Left renal cortex interstitium (tissue), 4 donors: ENCODE measurements at regions not wholly inside any gene's neighbourhood (a gene's known extent, or its start where the extent isn't known, plus 50 kb on each side); places are given as distances from the start of the nearest gene placed in this dataset.

ENCODE experiments used
- DNase-seq, 4 donors: peaks; one replicate each; pipeline ENCODE4 v3.0.0-alpha.2; 2013; ENCODE audit warnings: low read depth in 4 of 4, low spot score in 2 of 4, missing footprints in 1 of 4

DNA sequence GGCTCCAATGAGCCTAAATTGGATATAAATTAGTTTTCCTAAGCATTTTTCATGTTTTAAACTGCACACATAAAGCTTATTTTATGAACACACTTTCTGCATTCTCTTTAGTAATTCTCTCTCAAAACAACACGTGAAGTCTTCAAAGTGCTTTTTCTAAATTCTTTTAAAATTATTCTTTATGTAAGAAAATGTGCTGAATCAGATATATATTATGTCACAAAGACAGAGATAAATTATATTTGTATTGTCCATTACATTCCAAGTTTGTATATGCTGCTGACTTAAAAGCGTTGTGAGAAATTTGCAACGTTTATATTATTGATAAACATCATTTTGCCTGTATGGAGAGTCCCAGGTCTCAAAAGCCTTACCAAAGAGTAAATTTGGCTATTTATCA, 465.2 kb downstream of the BCAT1 start:
- no peak for DNase-seq

DNA sequence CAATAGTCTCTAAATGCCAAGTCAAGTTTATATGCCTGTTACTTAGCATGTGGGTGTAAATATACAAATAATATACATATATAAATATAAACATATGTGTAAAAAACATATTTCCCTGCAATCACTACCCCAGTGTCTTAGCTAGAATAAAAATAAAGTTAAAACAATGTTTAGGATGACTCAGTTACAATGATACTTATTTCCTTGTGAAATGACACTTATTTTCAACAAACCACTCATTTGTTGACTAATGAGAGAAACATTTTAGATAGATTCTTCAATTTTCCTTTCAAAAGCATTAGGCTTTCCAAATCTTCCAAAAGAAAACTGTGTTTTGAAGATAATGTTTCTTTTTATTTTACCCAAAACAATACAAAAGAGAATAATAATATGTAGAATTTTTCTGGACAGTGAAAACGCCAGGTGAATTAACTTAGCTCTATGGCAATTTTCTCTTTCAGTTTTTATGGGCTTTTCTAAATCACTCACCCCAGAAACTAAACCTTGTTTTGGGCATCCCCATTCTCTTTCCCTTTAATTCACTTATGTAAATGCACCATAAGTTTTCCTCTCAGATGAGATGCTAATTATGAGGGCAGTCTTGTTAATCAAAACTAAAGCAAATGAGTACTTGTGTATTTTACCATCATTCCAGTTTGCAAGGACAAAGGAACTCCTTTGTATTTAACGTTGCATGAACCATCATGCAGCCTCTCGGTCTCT, 465.9 kb downstream of the BCAT1 start:
- no peak for DNase-seq

DNA sequence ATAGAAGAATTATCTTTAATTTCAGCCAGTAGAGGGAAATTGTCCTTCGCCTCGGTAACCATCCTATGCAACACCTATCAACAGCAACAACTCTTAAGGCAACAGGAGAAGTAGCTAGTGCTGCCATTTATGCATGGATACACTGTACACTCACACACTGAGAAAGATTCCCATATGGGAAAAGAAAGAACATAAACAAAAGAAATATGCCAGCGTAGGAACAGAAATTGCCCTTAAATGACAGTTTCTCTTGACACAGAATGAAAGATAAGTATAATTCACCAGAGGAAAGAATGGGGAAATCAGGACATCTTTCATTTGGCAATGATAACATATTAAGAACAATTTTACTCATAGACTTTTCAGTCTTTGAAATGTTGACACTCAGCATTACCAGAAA, 466.9 kb downstream of the BCAT1 start:
- DNase-seq = no peak

DNA sequence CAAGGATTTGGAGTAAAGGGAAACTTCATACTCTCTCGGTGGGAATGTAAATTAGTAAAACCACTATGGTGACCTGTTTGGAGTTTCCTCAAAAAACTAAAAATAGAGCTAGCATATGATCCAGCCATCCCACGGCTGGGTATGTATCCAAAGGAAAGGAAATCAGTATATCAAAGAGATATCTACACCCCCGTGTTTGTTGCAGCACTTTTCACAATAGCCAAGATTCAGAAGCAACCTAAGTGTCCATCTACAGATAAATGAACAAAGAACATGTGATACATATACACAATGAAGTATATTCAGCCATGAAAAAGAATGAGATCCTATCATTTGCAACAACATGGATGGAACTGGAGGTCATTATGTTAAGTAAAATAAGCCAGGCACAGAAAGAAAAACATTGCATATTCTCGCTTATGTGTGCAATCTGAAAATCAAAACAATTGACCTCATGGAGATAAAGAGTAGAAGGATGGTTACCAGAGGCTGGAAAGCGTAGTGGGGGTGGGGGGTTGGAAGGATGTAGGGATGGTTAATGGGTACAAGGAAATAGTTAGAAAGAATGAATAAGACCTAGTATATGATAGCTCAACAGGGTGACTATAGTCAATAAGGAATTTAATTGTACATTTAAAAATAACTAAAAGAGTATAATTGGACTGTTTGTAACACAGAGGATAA, 468.0 kb downstream of the BCAT1 start:
- no peak for DNase-seq

DNA sequence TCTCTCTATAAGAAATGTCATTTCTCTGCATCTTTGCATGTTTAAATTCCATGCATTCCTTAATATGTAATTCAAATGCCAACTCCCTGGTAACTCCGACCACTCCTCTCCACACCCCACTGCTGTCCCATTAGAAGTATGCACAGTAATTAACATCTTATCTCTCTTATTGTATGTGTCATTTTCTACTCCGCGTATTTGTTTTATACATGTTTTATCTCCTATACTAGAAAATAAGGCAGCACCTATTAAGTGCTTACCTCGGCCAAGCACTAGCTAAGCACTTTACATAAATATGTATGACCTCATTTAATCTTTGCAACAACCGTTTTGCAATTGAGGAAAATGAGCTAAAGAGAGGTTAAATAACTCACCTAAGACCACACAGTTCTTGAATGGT, 469.8 kb downstream of the BCAT1 start:
- DNase-seq = no peak

DNA sequence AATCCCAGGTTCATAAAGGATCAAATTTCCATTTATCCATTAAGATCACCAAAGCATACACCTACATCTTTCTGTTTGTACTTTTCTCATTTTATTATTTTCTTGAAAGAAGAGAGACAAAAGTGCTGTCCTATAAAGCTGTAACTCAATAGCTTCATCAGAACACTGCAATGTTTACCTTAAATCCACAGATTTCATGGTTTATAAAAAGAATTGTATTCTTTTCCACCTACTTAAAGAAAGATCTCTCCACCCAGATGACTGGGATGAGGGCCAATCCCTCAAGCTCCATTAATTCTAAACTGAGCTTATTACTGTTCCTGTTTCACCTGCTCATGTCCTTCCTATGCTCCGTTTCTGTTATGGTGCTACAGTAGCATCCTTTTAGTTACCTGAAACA, 470.6 kb downstream of the BCAT1 start:
- DNase-seq = no peak

DNA sequence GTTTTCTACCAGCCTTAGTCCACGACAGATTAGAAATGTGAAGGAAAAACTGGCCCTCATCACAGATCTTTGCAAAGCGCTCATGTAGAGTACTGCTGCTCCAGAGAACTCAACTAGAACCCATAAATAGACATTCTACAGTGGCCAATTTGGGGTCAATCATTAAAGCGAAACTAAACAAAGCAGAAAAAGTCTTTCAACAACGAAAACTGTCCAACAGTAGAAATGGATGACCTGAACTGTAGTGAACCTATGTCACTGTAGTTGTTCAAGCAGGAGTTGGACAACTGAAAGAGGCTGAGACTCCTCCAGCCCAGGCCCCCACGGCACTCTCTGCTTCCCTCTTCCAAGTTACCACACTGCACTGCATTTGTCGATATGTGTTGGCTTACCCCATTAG, 472.6 kb downstream of the BCAT1 start:
- DNase-seq = no peak

DNA sequence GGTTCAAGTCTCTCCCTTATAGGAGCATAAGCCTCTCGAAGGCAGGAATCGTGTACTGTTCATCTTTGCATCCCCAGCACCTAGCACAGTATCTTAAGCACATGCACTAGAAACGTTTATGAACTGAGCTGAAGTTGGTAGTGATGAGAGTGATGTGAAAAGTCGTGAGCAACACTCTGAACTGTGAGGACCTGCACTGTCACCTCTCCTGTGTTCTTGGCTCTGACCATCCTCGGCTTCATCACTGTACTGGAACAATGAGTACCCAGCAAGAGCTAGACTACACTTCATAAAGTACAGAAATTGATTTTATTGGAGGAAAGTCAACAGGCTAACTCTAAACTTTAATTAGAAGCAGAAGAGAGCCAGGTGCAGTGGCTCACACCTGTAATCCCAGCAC, 473.6 kb downstream of the BCAT1 start:
- no peak for DNase-seq

DNA sequence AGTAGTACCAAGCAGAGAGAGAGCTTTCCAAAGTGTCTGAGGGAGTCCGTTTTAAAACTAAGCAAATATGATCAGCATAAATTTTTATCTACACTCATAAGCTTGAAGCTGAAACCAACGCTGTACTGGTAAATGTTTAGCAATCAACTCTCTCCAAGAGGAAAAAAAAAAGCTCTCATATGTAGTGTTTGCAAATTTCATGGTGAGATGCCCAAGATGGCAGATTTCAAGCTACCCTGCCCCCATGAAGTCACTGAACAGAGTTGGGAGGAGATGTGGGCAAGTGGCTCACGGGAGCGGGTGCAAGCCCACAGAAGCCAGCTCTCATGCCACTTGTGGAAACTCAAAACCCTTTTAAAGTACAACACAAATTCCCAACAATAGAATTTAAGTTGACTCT, 475.8 kb downstream of the BCAT1 start:
- no peak for DNase-seq

DNA sequence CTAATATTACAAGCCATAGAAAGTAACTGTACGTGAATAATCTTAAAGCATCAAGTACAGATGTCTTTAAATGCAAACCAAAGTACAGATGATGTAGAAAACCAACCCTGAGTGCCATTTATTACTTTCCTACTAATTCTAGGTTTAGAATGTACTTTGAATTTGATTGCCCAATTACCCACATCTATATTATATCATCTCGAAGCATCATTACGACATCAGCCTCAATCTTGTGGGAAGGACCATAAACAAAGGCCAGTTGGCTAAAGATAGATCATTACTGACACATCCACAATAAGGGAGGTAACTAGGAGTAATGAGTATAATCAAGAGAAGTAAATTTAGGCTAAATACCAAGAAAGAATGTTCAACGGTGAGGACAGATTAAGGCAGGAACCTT, 478.9 kb downstream of the BCAT1 start:
- DNase-seq = no peak

DNA sequence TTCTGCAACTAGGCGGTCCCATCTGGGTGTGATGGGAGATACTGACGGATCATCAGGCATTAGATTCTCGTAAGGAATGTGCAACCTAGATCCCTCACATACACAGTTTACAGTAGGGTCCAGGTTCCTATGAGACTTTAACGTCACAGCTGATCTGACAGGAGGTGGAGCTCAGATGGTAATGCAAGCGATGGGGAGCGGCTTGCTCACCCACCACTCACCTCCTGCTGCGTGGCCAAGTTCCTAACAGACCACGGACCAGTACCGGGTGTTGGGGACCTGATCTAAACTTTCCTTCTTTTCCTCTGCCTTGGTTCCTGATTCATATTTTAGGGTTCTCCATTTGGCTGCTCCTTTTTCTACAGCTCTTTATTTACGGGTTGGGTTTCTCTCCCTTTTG, 479.8 kb downstream of the BCAT1 start:
- no peak for DNase-seq

DNA sequence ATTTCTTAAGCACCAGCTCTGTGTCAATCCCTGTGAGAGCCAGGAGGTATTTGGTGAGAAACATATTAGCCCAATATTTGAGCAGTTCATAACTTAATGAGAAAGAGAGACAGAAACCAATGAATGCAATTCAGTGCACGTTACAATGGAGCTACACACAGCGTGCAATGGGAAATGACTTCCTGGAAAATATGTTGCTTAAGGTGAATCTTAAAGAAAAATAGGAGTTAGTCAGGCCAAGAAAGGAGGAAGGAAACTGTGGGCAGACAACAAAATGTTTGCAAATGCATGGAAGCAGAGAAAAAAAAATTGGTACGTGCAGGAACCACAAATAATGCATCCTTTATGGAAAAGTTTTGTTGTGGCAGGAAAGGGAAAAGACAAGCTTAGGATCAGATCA, 481.7 kb downstream of the BCAT1 start:
- DNase-seq = no peak

DNA sequence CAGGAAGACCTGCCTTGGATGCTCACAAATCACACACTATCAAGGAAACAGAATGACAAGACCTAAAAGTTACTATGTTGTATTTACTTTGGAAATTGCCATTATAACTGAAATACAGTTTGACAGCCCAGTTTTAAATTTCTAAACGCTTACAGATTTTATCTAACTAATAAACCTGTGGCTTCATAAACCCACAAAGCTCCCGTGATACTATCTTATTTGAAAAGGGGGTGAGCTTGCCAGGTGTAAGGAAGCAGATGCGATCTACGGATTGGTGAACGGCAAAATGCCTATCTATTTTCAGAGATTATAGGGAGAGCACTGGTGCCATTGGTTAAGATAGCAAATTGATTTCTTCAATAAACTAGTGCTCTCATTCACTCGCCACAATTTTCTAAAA, 485.5 kb downstream of the BCAT1 start:
- no peak for DNase-seq

DNA sequence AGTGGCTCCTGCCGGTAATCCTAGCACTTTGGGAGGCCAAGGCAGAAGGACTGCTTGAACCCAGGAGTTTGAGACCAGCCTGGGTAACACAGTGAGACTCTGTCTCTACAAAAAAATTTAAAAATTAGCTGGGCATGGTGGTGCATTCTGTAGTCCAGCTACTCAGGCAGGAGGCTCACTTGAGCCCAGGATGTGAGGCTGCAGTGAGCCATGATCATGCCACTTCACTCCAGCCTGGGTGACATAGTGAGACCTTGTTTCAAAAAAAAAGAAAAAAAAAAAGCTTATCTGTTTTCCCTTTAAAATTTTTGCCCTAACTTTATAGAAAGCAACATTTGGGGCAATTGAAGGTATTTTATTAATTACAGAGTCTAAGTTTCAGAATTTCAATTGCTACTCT, 486.0 kb downstream of the BCAT1 start:
- no peak for DNase-seq

DNA sequence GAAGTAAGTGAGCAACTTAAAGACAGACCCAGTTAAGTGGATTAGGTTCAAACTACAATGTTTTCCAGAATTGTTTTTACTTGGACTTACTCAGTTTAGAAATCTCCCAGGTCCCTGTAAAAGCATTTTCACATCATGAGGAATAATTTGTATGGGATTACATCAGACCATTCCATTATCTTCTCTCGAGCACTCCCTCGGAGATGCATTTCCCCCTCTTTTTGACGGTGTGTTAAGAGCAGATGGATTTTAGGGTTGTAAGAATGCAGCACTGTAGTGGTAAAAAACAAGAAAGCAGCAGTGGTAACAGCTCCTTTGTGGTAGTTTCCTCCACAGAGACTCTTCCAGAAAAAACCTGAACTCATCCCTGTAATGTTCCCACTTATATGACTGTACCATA, 488.4 kb downstream of the BCAT1 start:
- DNase-seq = no peak

DNA sequence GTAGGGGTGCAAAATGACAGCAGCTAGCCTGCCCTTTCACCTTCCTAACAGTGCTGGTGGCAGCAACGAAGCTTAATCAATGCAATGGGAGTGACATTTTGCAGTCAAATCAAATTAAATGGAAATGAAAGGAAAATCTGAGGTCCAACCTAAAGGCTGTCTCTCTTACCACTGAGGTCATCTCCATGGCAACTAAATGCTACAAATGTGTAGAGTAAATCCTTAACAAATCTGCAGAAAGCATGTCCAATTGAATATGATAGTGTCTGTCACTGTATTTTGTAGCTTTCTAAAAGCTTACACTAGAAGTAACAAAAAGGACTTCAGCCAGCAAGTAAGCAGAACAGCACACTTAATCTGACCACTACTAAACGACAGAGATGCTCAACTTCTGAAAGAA, 488.8 kb downstream of the BCAT1 start:
- DNase-seq = no peak

DNA sequence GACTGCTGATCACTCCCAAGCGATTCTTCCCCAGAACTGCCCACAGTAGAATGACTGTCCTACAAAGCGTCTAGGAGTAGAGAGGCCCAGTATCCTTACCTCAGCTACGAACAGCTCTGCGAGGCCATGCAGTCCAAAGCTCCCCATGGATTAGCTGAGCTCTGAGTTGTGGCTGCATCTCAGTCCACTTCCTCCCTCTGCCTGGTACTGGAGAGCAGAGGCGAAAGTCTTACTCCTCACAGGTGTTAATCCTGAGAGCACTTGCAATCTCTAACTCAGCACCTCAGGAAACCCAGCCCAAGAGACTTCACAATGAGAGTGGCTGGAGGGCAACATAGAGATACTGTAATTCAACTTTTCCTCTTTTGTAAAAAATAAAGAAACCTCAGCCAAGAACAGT, 493.1 kb downstream of the BCAT1 start:
- no peak for DNase-seq

DNA sequence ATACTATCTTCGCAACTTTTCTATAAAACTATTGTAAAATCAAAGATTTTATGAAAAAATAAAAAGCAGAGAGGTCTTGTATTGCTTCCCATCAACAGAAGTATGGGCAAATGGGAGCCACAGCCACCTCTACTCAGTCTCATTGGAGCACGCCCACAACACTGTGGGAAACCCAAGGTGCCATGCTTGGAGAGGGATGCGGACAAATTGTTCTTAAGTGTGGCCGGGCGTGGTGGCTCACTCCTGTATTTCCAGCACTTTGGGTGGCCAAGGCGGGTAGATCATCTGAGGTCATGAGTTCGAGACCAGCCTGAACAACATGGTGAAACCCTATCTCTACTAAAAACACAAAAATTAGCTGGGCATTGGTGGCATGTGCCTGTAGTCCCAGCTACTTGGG, 498.2 kb upstream of the SOX5 start:
- no peak for DNase-seq

DNA sequence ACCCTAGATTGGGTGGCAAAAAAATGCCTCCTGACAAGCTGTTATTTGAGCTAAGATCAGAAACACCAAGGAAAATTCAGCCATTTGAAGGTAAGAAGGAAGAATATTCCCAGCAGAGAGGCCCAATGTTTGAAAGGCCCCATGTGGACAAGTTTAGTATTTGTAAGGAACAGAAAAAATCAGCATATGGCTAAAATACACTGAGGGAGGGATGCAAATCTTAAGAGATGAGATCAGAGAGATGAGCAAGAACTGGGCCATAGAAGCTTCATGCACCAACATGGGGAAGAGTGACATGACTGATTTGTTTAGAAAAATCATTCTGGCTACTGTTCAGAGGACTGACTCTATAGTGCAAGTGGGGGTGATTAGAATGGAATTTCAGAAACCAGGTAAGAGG, 496.8 kb upstream of the SOX5 start:
- no peak for DNase-seq

DNA sequence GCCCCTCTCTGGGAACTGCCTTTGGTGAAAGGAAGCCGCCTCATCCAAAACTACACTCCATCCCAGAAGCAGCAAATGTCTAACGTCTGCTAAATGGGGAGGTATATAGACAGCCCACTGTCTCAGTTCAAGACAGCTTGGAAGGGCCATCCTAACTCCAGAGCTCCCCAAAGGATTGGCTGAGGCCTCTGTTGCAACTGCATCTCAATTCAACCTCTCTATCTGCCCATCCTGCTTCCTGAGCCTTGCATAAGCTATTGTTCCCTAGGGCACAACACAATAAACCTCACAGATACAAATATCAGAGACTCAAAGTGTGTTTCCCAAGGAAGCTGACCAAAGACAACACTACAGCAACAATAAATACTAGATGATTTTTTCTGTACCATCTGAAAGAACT, 495.2 kb upstream of the SOX5 start:
- DNase-seq = no peak

DNA sequence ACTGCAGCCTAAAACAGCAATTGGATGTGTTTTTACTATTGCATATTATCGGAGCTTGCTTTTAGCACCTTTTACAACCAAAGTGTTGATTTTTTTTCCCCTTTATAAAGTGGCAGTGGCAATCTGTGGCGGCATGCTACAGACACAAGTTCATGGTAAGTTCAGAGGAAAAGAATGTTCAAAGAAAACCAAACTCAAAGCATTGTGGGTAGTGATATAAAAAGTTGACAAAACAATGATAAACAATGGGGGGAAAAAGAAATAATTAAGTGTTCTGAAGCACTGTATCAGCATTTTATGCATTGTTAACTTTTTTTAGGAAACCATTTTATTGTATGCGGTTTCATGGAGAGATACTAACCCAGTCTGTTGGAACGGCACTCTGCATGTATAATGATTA, 492.0 kb upstream of the SOX5 start:
- DNase-seq = no peak

DNA sequence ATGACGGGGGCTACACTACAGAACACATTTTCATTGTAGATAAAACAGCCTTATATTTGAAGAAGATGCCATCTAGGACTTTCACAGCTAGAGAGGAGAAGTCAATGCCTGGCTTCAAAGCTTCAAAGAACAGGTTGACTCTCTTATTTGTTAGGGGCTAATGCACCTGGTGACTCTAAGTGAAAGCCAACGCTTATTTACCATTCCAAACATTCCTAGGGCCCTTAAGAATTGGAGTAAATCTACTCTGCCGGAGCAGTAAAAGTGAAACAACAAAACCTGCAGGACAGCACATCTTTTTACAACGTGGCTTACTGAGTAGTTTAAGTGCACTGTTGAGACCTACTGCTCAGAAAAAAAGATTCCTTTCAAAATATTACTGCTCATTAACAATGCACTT, 487.2 kb upstream of the SOX5 start:
- DNase-seq = no peak

DNA sequence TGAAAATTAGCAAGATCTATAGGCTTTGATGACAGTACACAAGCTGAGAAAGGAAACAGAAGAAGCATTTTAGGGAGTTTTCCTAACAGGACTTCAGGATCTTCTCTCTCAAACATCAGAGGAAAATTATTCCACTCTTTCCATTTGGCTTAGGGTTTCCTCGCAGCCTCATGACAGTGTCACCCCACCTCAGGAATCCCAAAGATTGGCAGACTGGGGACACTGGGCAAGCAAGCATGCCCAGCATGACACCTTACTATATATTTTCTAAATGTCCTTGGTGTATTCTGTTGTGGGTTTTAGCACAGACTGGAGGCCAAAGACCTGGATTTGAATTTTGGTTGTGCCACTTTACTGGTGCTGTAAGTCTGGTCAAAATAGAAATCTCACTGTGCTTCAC, 482.4 kb upstream of the SOX5 start:
- no peak for DNase-seq
